ENCODE measurements at regions not wholly inside any gene's neighbourhood (a gene's known extent, or its start where the extent isn't known, plus 50 kb on each side); places are given as distances from the start of the nearest gene placed in this dataset.

DNA sequence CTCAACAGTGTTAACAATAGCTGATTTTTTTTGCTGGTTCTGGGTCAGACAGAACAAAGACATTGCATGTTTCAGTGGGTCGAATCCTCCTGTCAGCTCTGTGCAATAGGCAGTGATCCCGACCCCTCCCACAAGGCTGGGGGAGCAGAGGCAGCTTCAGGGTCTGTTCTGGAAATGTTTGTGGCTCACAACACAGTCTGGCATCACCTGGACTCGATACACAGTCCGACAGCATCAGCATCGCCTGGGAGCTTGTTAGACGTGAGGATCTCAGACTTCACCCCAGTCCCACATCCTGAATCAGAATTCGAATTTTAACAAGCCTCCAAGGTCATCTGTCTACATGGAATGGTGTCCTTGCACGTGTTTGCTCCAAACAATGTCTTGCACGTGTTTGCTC, 384.7 kb downstream of the IRX2 start:
- H3K36me3 ChIP-seq = no peaks in the 10 kb centered on the region
- H3K4me1 ChIP-seq = no peaks in the 10 kb centered on the region
- H3K27me3 ChIP-seq = no peaks in the 10 kb centered on the region
- H3K9me3 ChIP-seq = peaks cover 0 to 15% of the 10 kb centered on the region in 2 donors
- no peak overlapping the region for H3K27ac ChIP-seq
- no peak overlapping the region for H3K4me3 ChIP-seq
- peak; percentile 55 for DNase-seq (ENCODE audit: low spot score)
- TF ChIP-seq, protein P1, sequence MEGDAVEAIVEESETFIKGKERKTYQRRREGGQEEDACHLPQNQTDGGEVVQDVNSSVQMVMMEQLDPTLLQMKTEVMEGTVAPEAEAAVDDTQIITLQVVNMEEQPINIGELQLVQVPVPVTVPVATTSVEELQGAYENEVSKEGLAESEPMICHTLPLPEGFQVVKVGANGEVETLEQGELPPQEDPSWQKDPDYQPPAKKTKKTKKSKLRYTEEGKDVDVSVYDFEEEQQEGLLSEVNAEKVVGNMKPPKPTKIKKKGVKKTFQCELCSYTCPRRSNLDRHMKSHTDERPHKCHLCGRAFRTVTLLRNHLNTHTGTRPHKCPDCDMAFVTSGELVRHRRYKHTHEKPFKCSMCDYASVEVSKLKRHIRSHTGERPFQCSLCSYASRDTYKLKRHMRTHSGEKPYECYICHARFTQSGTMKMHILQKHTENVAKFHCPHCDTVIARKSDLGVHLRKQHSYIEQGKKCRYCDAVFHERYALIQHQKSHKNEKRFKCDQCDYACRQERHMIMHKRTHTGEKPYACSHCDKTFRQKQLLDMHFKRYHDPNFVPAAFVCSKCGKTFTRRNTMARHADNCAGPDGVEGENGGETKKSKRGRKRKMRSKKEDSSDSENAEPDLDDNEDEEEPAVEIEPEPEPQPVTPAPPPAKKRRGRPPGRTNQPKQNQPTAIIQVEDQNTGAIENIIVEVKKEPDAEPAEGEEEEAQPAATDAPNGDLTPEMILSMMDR (IDR thresholded peaks at IDR 0.05) = no peak

DNA sequence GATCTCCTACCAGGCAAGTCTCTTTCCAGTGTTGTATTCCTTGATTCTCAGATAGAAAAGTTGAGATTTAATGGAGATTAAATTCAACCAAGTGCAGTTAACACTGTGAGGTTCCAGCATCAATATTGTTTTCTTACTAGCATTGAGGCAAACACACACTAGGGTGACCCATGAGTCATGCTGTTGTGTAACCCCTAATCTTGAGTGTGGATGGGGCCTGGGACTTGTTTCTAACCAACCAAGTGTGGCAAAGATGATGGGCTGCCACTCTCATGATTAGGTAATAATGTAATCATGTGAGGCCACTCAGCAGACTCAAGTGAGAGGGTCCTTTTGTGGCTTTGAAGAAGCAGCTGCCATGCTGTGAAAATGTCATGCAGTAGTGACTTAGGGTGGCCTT, 394.2 kb downstream of the IRX2 start:
- no peak for DNase-seq (ENCODE audit: low spot score)
- Histone ChIP-seq H3K36me3 (no peaks in the 10 kb centered on the region), H3K4me1 (no peaks in the 10 kb centered on the region), H3K27me3 (no peaks in the 10 kb centered on the region), H3K4me3 (no peak overlapping the region), H3K9me3 (no peaks in the 10 kb centered on the region), H3K27ac (no peak overlapping the region)
- TF ChIP-seq, protein P1 (IDR thresholded peaks at IDR 0.05) = no peak

DNA sequence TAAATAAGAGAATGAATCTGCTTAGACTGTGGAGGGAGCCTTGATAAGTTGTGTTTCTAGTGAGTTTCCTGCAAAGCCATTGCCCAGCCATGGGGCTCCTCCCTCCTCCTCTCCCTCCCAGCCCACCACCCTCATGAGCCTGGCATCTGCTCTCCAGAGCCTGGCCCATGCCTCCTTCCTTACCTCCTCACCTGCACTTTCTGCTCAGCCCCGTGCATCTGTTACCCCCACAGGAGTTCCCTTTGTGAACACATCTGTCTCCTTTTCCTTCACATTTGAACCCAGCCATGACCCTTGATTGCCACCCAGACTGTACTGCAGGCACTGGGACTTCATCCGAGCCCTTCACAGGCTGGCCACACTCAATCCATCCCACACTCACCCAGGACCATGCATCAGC, 395.6 kb downstream of the IRX2 start:
- H3K9me3 ChIP-seq = no peaks in the 10 kb centered on the region
- H3K4me1 ChIP-seq = no peaks in the 10 kb centered on the region
- no peak overlapping the region for H3K4me3 ChIP-seq
- H3K27me3 ChIP-seq = no peaks in the 10 kb centered on the region
- H3K36me3 ChIP-seq = no peaks in the 10 kb centered on the region
- TF ChIP-seq, protein P1 (IDR thresholded peaks at IDR 0.05) = no peak
- DNase-seq (ENCODE audit: low spot score) = no peak
- H3K27ac ChIP-seq = no peak overlapping the region

DNA sequence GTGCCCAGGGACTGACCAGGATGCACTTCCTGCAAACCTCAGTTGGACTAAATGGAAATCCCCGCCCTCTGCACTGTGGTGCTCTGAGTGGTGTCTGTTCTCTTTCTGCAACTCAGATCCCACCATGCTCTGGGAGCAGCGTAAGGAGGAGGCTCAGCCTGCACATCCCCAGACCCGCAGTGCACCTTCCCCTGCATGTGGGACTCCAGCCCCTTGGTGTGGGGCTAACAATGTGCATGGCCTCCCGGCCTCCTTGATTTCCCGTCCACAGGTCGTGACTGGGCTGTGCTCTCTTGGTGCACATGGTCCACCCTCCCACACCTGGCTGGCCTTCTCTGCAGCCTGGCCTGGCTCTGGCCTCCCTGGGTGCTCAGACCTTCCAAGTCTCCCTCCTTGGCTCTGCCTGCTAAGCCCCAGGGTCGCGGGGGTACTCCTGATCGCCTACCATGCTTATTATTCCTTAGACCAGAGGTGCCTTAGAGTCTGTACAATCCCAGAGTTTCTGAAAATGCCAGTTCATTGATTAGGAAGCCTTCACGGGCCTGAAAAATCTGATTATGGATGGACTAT, 397.5 kb downstream of the IRX2 start:
- no peaks in the 10 kb centered on the region for H3K4me1 ChIP-seq
- no peak overlapping the region for H3K4me3 ChIP-seq
- H3K27me3 ChIP-seq = no peaks in the 10 kb centered on the region
- no peak overlapping the region for H3K27ac ChIP-seq
- peak; percentile 28 for DNase-seq (ENCODE audit: low spot score)
- peaks cover 0 to 13% of the 10 kb centered on the region in 2 donors for H3K9me3 ChIP-seq
- H3K36me3 ChIP-seq = no peaks in the 10 kb centered on the region
- TF ChIP-seq, protein P1 (IDR thresholded peaks at IDR 0.05) = no peak

DNA sequence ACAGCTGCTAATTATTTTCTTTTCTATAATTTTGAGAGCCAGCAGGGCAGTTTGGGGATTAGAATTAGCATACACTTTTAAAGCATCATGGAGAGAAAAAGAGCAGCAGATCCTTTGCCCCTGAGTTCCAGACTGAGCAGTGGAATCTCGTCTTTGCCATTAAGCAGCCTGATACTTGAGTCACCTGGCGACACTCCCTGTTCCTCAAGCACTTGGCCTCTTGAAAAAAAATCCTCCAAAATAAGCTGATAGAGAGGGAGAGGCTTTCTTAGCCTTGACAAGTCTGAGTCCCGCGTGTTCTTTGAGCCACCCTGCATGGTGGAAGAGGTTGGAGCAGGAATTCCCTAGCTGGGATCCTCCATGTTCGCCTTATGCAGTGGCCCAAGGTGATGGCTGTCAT, 398.3 kb downstream of the IRX2 start:
- TF ChIP-seq, protein P1 (IDR thresholded peaks at IDR 0.05) = no peak
- DNase-seq (ENCODE audit: low spot score) = no peak

More for the DNA sequence above, 398.3 kb downstream of the IRX2 start:
- no peak overlapping the region for H3K4me3 ChIP-seq
- H3K36me3 ChIP-seq = no peaks in the 10 kb centered on the region
- H3K27me3 ChIP-seq = no peaks in the 10 kb centered on the region
- no peak overlapping the region for H3K27ac ChIP-seq
- no peaks in the 10 kb centered on the region for H3K4me1 ChIP-seq
- H3K9me3 ChIP-seq = peaks cover 0 to 13% of the 10 kb centered on the region in 2 donors
